ENCODE measurements at regions not wholly inside any gene's neighbourhood (a gene's known extent, or its start where the extent isn't known, plus 50 kb on each side); places are given as distances from the start of the nearest gene placed in this dataset.

- DNase-seq (ENCODE audit: low read depth, low spot score) (no peak), FAIRE-seq (no peak)
- no TSS peak for BruUV-seq (replicated peaks)
- POLR2A ChIA-PET, result no interaction called here
- no peak overlapping the region for H3K27ac ChIP-seq (ENCODE audit: insufficient read depth, low read depth, low read length)
- H2AFZ ChIP-seq (ENCODE audit: low read depth, low read length), result no peak overlapping the region
- no peak overlapping the region for H3K9ac ChIP-seq (replicated peaks; ENCODE audit: extremely low read depth, insufficient read depth, low read length)
- no peak overlapping the region for H3K4me3 ChIP-seq (replicated peaks in 1 of 3; ENCODE audit: insufficient read depth in 1 of 3, low read depth in 1 of 3, low read length in 3 of 3)
- intact Hi-C loops (cut with micrococcal nuclease) (no loop called here), dilution Hi-C loops (cut with MboI; ENCODE audit: extremely low pct_ligation_motif_present, low sequenced_read_pairs) (no loop called here)
- no peaks in the 10 kb centered on the region for H3K79me2 ChIP-seq (ENCODE audit: control insufficient read depth, insufficient read depth, low read length)
- H3K36me3 ChIP-seq (ENCODE audit: control insufficient read depth in 2 of 2, extremely low read depth in 1 of 2, insufficient read depth in 2 of 2, low read length in 2 of 2), result no peaks in the 10 kb centered on the region
- no peaks in the 10 kb centered on the region for H3K9me1 ChIP-seq (replicated peaks; ENCODE audit: control insufficient read depth, extremely low read depth, insufficient read depth, low read length)
- no peaks in the 10 kb centered on the region for H4K20me1 ChIP-seq (replicated peaks; ENCODE audit: control insufficient read depth, extremely low read depth, insufficient read depth, low read length)
- no peaks in the 10 kb centered on the region for H3K27me3 ChIP-seq (ENCODE audit: control insufficient read depth in 2 of 2, insufficient read depth in 2 of 2, low read length in 2 of 2)
- H3K9me3 ChIP-seq (replicated peaks; ENCODE audit: control insufficient read depth, insufficient read depth, low read length), result no peaks in the 10 kb centered on the region
- no peak overlapping the region for H3K4me2 ChIP-seq (ENCODE audit: insufficient read depth, low read length)
- TF ChIP-seq MAX (IDR thresholded peaks at IDR 0.05; ENCODE audit: insufficient read depth, insufficient read length) (no peak), MYC (IDR thresholded peaks at IDR 0.05; ENCODE audit: low read depth, low read length) (no peak), GATA2 (IDR thresholded peaks at IDR 0.05; ENCODE audit: insufficient read depth, insufficient read length, low read depth, low read length) (no peak), POLR2A (IDR thresholded peaks at IDR 0.05; ENCODE audit: low read depth, low read length) (no peak), EZH2 (IDR thresholded peaks at IDR 0.05; ENCODE audit: borderline replicate concordance, low read depth, low read length, severe bottlenecking) (no peak), FOS (IDR thresholded peaks at IDR 0.05; ENCODE audit: borderline replicate concordance, insufficient read depth, low read length) (no peak), CTCF (IDR thresholded peaks at IDR 0.05; ENCODE audit: extremely low read depth in 1 of 2, insufficient read depth in 1 of 2, low read depth in 1 of 2, low read length in 2 of 2) (no peak), POLR2AphosphoS5 (IDR thresholded peaks at IDR 0.05; ENCODE audit: insufficient read depth, low read depth, low read length) (no peak), JUN (IDR thresholded peaks at IDR 0.05; ENCODE audit: borderline replicate concordance, insufficient read depth, insufficient read length, low read depth) (no peak)
- H3K4me1 ChIP-seq (ENCODE audit: control insufficient read depth, extremely low read depth, insufficient read depth, low read length), result no peaks in the 10 kb centered on the region
- CTCF ChIA-PET, result no interaction called here
Measured at GRCh38 chr3:182469086-182469485, 324.2 kb upstream of the ATP11B start.
